Panc1 (cell line): ENCODE measurements at regions not wholly inside any gene's neighbourhood (a gene's known extent, or its start where the extent isn't known, plus 50 kb on each side); places are given as distances from the start of the nearest gene placed in this dataset.

Experiments
- CTCF ChIP-seq: fragments of 450-650 bp; IDR thresholded peaks from 2 replicates; pipeline ENCODE4 v1.5.1; 2017; ENCODE audit warnings: mild to moderate bottlenecking
- POLR2AphosphoS5 ChIP-seq: IDR thresholded peaks from 2 replicates; pipeline ENCODE4 v1.6.1; 2012; ENCODE audit warnings: mild to moderate bottlenecking, low read depth, low read length, moderate library complexity
- SIN3A ChIP-seq: IDR thresholded peaks from 2 replicates; pipeline ENCODE4 v1.6.1; 2012; ENCODE audit warnings: low read depth, mild to moderate bottlenecking, low read length, moderate library complexity, borderline replicate concordance; ENCODE audit not compliant: insufficient read depth
- TCF7L2 ChIP-seq: IDR thresholded peaks from 2 replicates; pipeline ENCODE4 v1.6.1; 2011; ENCODE audit warnings: mild to moderate bottlenecking, low read depth, low read length, inconsistent platforms
- TF ChIP-seq, protein P1 (sequence below), 2 experiments: IDR thresholded peaks; 2 replicates each; pipeline ENCODE4 v1.6.1; 2011 to 2012; ENCODE audit warnings: low read depth in 2 of 2, control low read depth in 1 of 2, low read length in 1 of 2, mild to moderate bottlenecking in 1 of 2, moderate library complexity in 1 of 2; ENCODE audit not compliant: insufficient read depth in 1 of 2

GRCh38 chr9:74096420-74096819, 400.7 kb upstream of the RORB start:
- TF ChIP-seq CTCF (no peak), SIN3A (no peak), POLR2AphosphoS5 (no peak), TCF7L2 (no peak)
- TF ChIP-seq, protein P1, sequence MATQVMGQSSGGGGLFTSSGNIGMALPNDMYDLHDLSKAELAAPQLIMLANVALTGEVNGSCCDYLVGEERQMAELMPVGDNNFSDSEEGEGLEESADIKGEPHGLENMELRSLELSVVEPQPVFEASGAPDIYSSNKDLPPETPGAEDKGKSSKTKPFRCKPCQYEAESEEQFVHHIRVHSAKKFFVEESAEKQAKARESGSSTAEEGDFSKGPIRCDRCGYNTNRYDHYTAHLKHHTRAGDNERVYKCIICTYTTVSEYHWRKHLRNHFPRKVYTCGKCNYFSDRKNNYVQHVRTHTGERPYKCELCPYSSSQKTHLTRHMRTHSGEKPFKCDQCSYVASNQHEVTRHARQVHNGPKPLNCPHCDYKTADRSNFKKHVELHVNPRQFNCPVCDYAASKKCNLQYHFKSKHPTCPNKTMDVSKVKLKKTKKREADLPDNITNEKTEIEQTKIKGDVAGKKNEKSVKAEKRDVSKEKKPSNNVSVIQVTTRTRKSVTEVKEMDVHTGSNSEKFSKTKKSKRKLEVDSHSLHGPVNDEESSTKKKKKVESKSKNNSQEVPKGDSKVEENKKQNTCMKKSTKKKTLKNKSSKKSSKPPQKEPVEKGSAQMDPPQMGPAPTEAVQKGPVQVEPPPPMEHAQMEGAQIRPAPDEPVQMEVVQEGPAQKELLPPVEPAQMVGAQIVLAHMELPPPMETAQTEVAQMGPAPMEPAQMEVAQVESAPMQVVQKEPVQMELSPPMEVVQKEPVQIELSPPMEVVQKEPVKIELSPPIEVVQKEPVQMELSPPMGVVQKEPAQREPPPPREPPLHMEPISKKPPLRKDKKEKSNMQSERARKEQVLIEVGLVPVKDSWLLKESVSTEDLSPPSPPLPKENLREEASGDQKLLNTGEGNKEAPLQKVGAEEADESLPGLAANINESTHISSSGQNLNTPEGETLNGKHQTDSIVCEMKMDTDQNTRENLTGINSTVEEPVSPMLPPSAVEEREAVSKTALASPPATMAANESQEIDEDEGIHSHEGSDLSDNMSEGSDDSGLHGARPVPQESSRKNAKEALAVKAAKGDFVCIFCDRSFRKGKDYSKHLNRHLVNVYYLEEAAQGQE (IDR thresholded peaks at IDR 0.05; ENCODE audit: insufficient read depth in 1 of 2, low read depth in 2 of 2, low read length in 1 of 2): no peak
